GM13977 (cell line): ENCODE measurements at regions not wholly inside any gene's neighbourhood (a gene's known extent, or its start where the extent isn't known, plus 50 kb on each side); places are given as distances from the start of the nearest gene placed in this dataset.

Experiments used
- DNase-seq: peaks from one replicate; pipeline ENCODE4 v3.0.0; 2012; ENCODE audit warnings: low spot score
- in situ Hi-C: fragments of 300-500 bp; cut with MboI; formaldehyde crosslinking; loops from one replicate; pipeline ENCODE4 v1.12.0; 2022; ENCODE audit warnings: low sequenced_read_pairs, low pct_unique_long_range_greater_than_20kb, mixed read lengths, inconsistent platforms; ENCODE audit not compliant: unreplicated experiment
- TF ChIP-seq, protein P1 (sequence below): IDR thresholded peaks from 2 replicates; pipeline ENCODE4 v1.5.1; 2012; ENCODE audit warnings: mild to moderate bottlenecking, control low read depth; ENCODE audit not compliant: insufficient read depth; ENCODE audit errors: extremely low read depth, missing control alignments

DNA sequence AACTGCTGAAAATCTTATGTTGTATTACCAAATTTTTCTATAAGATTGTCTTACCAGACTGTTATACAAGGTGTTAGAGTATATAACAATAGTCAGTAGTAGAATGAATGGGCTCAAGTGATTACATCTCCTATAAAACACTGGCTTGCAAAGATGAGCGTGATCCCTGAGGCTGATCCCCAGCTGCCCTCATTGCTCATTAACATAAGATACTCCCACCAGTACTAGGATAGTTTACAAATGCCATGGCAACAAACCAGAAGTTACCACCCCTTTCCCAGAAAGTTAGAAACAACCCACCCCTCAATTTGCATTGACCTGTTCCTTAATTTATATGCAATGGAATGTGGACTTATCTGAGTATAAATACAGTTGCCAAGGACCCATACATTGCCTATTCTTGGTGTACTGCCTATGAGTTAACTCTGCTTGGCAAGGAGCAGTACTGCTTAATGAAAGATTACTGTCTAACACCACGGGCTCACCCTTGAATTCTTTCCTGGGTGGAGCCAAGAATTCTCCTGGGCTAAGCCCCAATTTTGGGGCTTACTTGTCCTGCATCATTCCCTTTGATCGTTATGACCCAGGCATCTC, 252.8 kb upstream of the CHD6 start:
- in situ Hi-C loops: no loop called here
- TF ChIP-seq, protein P1, sequence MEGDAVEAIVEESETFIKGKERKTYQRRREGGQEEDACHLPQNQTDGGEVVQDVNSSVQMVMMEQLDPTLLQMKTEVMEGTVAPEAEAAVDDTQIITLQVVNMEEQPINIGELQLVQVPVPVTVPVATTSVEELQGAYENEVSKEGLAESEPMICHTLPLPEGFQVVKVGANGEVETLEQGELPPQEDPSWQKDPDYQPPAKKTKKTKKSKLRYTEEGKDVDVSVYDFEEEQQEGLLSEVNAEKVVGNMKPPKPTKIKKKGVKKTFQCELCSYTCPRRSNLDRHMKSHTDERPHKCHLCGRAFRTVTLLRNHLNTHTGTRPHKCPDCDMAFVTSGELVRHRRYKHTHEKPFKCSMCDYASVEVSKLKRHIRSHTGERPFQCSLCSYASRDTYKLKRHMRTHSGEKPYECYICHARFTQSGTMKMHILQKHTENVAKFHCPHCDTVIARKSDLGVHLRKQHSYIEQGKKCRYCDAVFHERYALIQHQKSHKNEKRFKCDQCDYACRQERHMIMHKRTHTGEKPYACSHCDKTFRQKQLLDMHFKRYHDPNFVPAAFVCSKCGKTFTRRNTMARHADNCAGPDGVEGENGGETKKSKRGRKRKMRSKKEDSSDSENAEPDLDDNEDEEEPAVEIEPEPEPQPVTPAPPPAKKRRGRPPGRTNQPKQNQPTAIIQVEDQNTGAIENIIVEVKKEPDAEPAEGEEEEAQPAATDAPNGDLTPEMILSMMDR: no peak

DNA sequence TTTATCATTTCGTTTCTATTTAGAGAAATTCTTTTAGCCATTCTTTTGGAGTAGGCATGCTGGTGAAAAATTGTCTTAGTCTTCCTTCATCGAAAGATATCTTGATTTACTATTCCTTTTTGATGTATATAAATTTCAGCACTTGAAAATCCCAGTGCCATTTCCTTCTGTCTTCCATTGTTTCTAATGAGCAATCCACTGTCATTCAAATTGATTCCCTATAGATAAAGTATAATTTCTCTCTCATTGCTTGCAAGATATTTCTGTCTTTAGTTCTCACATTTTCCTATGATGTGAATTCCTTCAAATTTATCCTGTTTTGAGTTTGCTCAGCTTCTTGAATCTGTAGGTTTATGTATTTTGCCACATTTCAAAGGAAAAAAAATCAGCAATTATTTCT, 251.1 kb upstream of the CHD6 start:
- in situ Hi-C loops: no loop called here
- TF ChIP-seq, protein P1: no peak

More for the DNA sequence above, 252.8 kb upstream of the CHD6 start:
- no peak for DNase-seq

DNA sequence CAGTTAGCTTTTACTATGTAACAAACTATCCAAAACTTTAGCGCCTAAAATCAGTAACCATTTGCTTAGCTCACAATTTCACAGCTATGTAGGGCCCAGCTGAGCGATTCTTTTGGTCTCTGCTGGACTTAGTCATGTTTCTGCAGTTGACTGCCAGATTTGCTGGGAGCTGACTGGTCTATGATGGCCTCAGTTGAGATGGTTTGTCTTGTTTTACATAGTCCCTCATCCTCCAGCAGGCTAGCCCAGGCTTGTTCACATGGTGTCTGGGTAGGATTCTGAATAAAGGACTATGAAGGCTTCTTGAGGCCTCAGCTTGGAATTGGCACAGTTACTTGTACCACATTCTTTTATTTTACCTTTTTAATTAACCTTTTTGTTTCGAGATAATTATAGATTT, 247.8 kb upstream of the CHD6 start:
- DNase-seq: no peak
- in situ Hi-C loops: no loop called here
- TF ChIP-seq, protein P1: no peak

More for the DNA sequence above, 251.1 kb upstream of the CHD6 start:
- no peak for DNase-seq

DNA sequence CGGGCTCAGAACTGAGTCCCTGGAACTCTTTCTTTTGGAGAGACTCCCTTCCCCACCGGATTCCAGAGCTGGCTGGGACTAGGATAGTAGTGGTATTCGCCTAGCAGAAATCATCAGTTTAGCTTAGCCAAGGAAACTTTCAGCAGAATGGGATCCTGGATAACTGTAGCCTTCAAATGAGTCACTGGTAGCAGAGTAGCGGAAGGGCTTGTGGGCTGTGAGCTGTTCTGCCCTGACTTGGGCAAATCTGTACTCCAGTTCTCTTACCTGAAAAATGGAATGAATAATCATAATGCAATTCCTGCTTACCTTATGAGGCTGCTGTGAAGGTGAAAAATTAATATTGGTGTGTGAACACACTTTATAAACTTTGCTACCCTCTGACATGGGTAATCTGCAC, 244.3 kb upstream of the CHD6 start:
- no peak for DNase-seq
- TF ChIP-seq, protein P1: no peak
- in situ Hi-C loops: no loop called here

DNA sequence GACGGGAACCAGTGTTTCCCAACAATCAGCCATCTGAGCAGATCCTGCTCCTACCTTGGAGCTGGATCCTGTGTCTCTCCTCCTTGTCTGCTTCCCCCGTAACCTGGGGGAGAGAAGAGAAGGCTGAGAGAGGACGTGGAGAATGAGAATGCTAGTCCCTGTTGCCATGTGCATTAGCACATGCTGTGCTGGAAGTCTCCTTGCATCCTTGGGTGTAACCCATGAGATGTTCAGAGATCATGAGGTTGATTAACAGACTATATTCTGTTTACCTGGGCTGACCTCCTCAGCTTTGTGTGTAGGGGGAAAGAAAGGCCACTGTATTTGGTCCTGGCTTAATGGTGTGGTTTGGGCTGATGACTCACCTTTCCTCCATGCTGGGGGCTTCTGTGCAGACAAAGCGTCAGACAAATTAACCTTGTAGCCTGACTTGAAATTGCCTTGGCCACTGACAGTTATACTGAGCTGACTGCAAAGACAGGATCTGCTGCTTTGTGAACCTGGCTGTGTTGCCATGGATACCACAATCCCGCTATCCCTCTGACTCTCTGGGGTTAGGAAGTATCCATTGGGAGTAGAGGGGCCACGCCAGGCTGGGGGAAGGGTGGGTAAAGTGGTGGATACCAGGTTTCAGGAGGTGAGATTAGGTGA, 243.7 kb upstream of the CHD6 start:
- no peak for DNase-seq
- in situ Hi-C loops: no loop called here
- TF ChIP-seq, protein P1: no peak

DNA sequence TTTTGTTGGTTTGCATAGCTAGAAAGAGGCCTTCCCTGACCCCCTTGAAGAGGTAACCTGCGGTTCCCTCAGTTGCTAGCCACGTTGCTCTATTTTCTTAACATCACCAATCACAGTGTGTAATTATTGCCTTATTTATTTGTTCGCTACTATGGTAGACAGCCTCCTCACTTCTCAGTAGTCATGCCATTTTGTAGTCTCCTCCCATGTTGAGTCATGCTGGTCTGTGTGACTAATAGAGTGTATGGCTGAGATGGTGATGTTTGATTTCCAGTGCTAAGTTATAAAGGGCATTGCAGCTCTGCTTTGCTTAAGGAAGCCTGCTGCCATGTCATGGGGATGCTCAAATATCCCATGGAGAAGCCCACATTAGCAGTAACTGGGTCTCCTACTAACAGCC, 236.6 kb upstream of the CHD6 start:
- no peak for DNase-seq
- in situ Hi-C loops: no loop called here
- TF ChIP-seq, protein P1: no peak
